IMR-90 (cell line): ENCODE measurements at regions not wholly inside any gene's neighbourhood (a gene's known extent, or its start where the extent isn't known, plus 50 kb on each side); places are given as distances from the start of the nearest gene placed in this dataset.

ENCODE experiments used
- ATAC-seq: fragments of 200-7000 bp; cut with Tn5 transposase; 2 replicates; pipeline ENCODE4 v1.9.1; 2020; ENCODE audit warnings: low read depth, mild to moderate bottlenecking, moderate library complexity
- BruUV-seq: library from RNA; stranded (reverse); fragments of 400-500 nt; replicated peaks from 2 replicates; lab custom pipeline; 2021; lab: Mats Ljungman, UMichigan
- CTCF ChIA-PET: fragments of 300-600 bp; formaldehyde crosslinking; extraction: SDS; loops from one replicate; lab custom pipeline; 2021; ENCODE audit warnings: antibody characterized with exemption; lab: Yijun Ruan, JAX
- POLR2A ChIA-PET: fragments of 300-600 bp; sonication (Branson Sonifier 250); formaldehyde crosslinking; loops from one replicate; lab custom pipeline; 2022; ENCODE audit warnings: antibody characterized with exemption; ENCODE audit not compliant: unreplicated experiment; lab: Charles Lee
- DNase-seq: peaks from one replicate; pipeline ENCODE4 v3.0.0; 2013
- H2AFZ ChIP-seq: replicated peaks from 2 replicates; pipeline ENCODE3; 2013; ENCODE audit warnings: low read length, mild to moderate bottlenecking; ENCODE audit not compliant: poor library complexity
- H2AK5ac ChIP-seq: 2 replicates; pipeline ENCODE4 v1.6.1; 2013; ENCODE audit warnings: low read depth, low read length, inconsistent platforms
- H2AK9ac ChIP-seq: replicated peaks from 2 replicates; pipeline ENCODE3; 2013; ENCODE audit warnings: mild to moderate bottlenecking, low read depth, low read length, moderate library complexity; ENCODE audit not compliant: poor library complexity
- H2BK120ac ChIP-seq: 2 replicates; pipeline ENCODE4 v1.6.1; 2013; ENCODE audit warnings: low read depth, low read length, inconsistent platforms
- H2BK15ac ChIP-seq: 3 replicates; pipeline ENCODE4 v1.6.1; 2013; ENCODE audit warnings: low read depth, low read length, inconsistent platforms
- H2BK20ac ChIP-seq: 2 replicates; pipeline ENCODE4 v1.6.1; 2013; ENCODE audit warnings: low read depth, mild to moderate bottlenecking, inconsistent platforms, low read length, moderate library complexity
- H2BK5ac ChIP-seq: 2 replicates; pipeline ENCODE4 v1.6.1; 2013; ENCODE audit warnings: mild to moderate bottlenecking, low read depth, low read length, inconsistent platforms; ENCODE audit not compliant: poor library complexity, severe bottlenecking
- H3K14ac ChIP-seq: replicated peaks from 2 replicates; pipeline ENCODE4 v1.6.1; 2013; ENCODE audit warnings: low read depth, low read length, inconsistent platforms
- H3K18ac ChIP-seq: 2 replicates; pipeline ENCODE4 v1.6.1; 2013; ENCODE audit warnings: low read depth, low read length, control low read depth
- H3K23ac ChIP-seq: 2 replicates; pipeline ENCODE4 v1.6.1; 2013; ENCODE audit warnings: low read depth, low read length, inconsistent platforms
- H3K27ac ChIP-seq: 2 replicates; pipeline ENCODE4 v1.5.1; 2013; ENCODE audit warnings: mild to moderate bottlenecking, control low read depth, low read length; ENCODE audit not compliant: insufficient read depth
- H3K27me3 ChIP-seq: 2 replicates; pipeline ENCODE4 v1.6.1; 2013; ENCODE audit warnings: low read length; ENCODE audit not compliant: control insufficient read depth, insufficient read depth
- H3K36me3 ChIP-seq: 2 replicates; pipeline ENCODE4 v1.6.1; 2013; ENCODE audit warnings: low read length, mixed read lengths; ENCODE audit not compliant: control insufficient read depth, insufficient read depth
- H3K4ac ChIP-seq: 2 replicates; pipeline ENCODE4 v1.6.1; 2013; ENCODE audit warnings: low read depth, low read length, inconsistent platforms
- H3K4me1 ChIP-seq: 2 replicates; pipeline ENCODE4 v1.6.1; 2013; ENCODE audit warnings: low read length, mixed read lengths; ENCODE audit not compliant: control insufficient read depth, insufficient read depth
- H3K4me2 ChIP-seq: 2 replicates; pipeline ENCODE4 v1.6.1; 2013; ENCODE audit warnings: low read depth, mild to moderate bottlenecking, control low read depth, low read length, moderate library complexity
- H3K4me3 ChIP-seq: 2 replicates; pipeline ENCODE4 v1.5.1; 2013; ENCODE audit warnings: low read depth, mild to moderate bottlenecking, control low read depth, low read length, moderate library complexity; ENCODE audit not compliant: insufficient read depth
- H3K56ac ChIP-seq: 2 replicates; pipeline ENCODE4 v1.6.1; 2013; ENCODE audit warnings: low read length, inconsistent platforms; ENCODE audit not compliant: insufficient read depth; ENCODE audit errors: extremely low read depth
- H3K79me1 ChIP-seq, 2 experiments: 2 replicates each; pipeline ENCODE4 v1.6.1; 2013; ENCODE audit warnings: low read length in 2 of 2, inconsistent platforms in 1 of 2, low read depth in 1 of 2
- H3K9ac ChIP-seq: 2 replicates; pipeline ENCODE4 v1.6.1; 2013; ENCODE audit warnings: low read depth, low read length, control low read depth
- H3K9me1 ChIP-seq: 2 replicates; pipeline ENCODE4 v1.6.1; 2013; ENCODE audit warnings: low read length, inconsistent platforms; ENCODE audit not compliant: insufficient read depth
- H3K9me3 ChIP-seq: 2 replicates; pipeline ENCODE4 v1.6.1; 2013; ENCODE audit warnings: low read length; ENCODE audit not compliant: control insufficient read depth, insufficient read depth
- H4K20me1 ChIP-seq: 2 replicates; pipeline ENCODE4 v1.6.1; 2013; ENCODE audit warnings: low read length, inconsistent platforms; ENCODE audit not compliant: insufficient read depth
- H4K5ac ChIP-seq: 2 replicates; pipeline ENCODE4 v1.6.1; 2013; ENCODE audit warnings: mild to moderate bottlenecking, low read depth, low read length, control low read depth
- H4K8ac ChIP-seq, 2 experiments: 2 replicates each; pipeline ENCODE4 v1.6.1; 2013; ENCODE audit warnings: low read depth in 2 of 2, low read length in 2 of 2, control low read depth in 1 of 2, inconsistent platforms in 1 of 2
- H4K91ac ChIP-seq: 2 replicates; pipeline ENCODE4 v1.6.1; 2013; ENCODE audit warnings: low read depth, low read length, inconsistent platforms; ENCODE audit not compliant: insufficient read depth
- BHLHE40 ChIP-seq: fragments of 150-350 bp; IDR thresholded peaks from 2 replicates; pipeline ENCODE4 v1.6.1; 2016; ENCODE audit warnings: mild to moderate bottlenecking, low read depth, low read length
- CEBPB ChIP-seq: IDR thresholded peaks from 2 replicates; pipeline ENCODE4 v1.6.1; 2012; ENCODE audit warnings: low read depth, low read length, improper control_type of control experiment
- CHD1 ChIP-seq: IDR thresholded peaks from 2 replicates; pipeline ENCODE4 v1.6.1; 2012; ENCODE audit warnings: low read depth, low read length, improper control_type of control experiment
- FOS ChIP-seq: fragments of 150-350 bp; IDR thresholded peaks from 2 replicates; pipeline ENCODE4 v1.6.1; 2016; ENCODE audit warnings: low read depth, low read length
- MAFK ChIP-seq: IDR thresholded peaks from 2 replicates; pipeline ENCODE4 v1.6.1; 2012; ENCODE audit warnings: low read depth, low read length, improper control_type of control experiment
- MAZ ChIP-seq: IDR thresholded peaks from 2 replicates; pipeline ENCODE4 v1.6.1; 2012; ENCODE audit warnings: low read depth, mild to moderate bottlenecking, low read length, improper control_type of control experiment, moderate library complexity, borderline replicate concordance
- MXI1 ChIP-seq: IDR thresholded peaks from 2 replicates; pipeline ENCODE4 v1.6.1; 2012; ENCODE audit warnings: low read depth, mild to moderate bottlenecking, low read length, moderate library complexity, borderline replicate concordance
- NFE2L2 ChIP-seq: fragments of 150-350 bp; IDR thresholded peaks from 2 replicates; pipeline ENCODE4 v1.6.1; 2016; ENCODE audit warnings: low read depth, mild to moderate bottlenecking, low read length
- POLR2A ChIP-seq: IDR thresholded peaks from 2 replicates; pipeline ENCODE4 v1.6.1; 2012; ENCODE audit warnings: mild to moderate bottlenecking, low read depth, low read length
- RAD21 ChIP-seq: IDR thresholded peaks from 2 replicates; pipeline ENCODE4 v1.6.1; 2012; ENCODE audit warnings: low read length, improper control_type of control experiment
- RCOR1 ChIP-seq: IDR thresholded peaks from 2 replicates; pipeline ENCODE4 v1.6.1; 2012; ENCODE audit warnings: mild to moderate bottlenecking, low read length, improper control_type of control experiment; ENCODE audit not compliant: insufficient replicate concordance
- RFX5 ChIP-seq: IDR thresholded peaks from 2 replicates; pipeline ENCODE4 v1.8.0; 2012; ENCODE audit warnings: low read depth, mild to moderate bottlenecking, low read length, moderate library complexity
- SMC3 ChIP-seq: fragments of 150-350 bp; IDR thresholded peaks from 2 replicates; pipeline ENCODE4 v1.6.1; 2016; ENCODE audit warnings: low read depth, mild to moderate bottlenecking, antibody characterized with exemption, low read length, moderate library complexity
- WGBS, 2 experiments: methylation state at CpG; one replicate each; pipeline versions ENCODE4 v1.1.5 to v1.1.7; 2013; ENCODE audit warnings: missing lambda C conversion rate in 2 of 2; ENCODE audit not compliant: insufficient read length in 1 of 2; ENCODE audit errors: extremely low coverage in 2 of 2; 5-methylcytosine and 5-hydroxymethylcytosine counted together
- dilution Hi-C: fragments of 300-500 bp; cut with HindIII; formaldehyde crosslinking; loops from one replicate; pipeline ENCODE4 v1.14.3; 2018; ENCODE audit warnings: low sequenced_read_pairs; ENCODE audit not compliant: unreplicated experiment
- in situ Hi-C: fragments of 300-500 bp; cut with MboI; formaldehyde crosslinking; loops from 3 replicates; pipeline ENCODE4 v1.14.3; 2019; ENCODE audit warnings: low sequenced_read_pairs, inconsistent platforms, mixed read lengths
- intact Hi-C: fragments of 100-400 bp; cut with micrococcal nuclease; formaldehyde crosslinking; loops from 2 replicates; pipeline ENCODE4 v1.10.0; 2022
- TF ChIP-seq, protein P1 (sequence below): fragments of 150-350 bp; IDR thresholded peaks from 2 replicates; pipeline ENCODE4 v1.6.1; 2016; ENCODE audit warnings: low read depth, mild to moderate bottlenecking, low read length, moderate library complexity, borderline replicate concordance
- TF ChIP-seq, protein P2 (sequence below): fragments of 150-350 bp; IDR thresholded peaks from 2 replicates; pipeline ENCODE4 v1.6.1; 2017; ENCODE audit warnings: mild to moderate bottlenecking, antibody characterized with exemption, low read length, low read depth
- TF ChIP-seq, protein P3 (sequence below): conservative IDR thresholded peaks from 2 replicates; pipeline ENCODE4 v1.5.1; 2012; ENCODE audit warnings: mild to moderate bottlenecking, low read depth, low read length, improper control_type of control experiment

DNA sequence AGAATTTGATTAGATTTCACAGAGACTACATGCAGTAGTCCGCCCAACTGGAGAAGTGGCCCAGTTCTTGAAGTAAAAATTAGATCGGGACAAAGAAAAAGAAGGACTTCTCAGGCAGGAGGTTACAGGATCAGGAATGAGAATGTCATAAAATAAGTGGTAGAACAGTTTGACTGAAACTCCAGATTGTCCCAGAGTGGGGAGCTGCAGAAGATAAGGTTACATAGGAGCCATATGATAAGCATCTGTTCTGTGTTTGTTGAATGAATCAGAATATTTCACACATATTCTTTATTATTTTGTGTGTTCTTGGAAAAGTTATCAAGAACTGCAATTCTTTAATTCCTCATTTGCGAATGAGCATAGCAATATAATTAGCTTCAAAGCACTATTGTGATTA is 210.6 kb downstream of the AASDHPPT start:
- H3K4me2 ChIP-seq, result no peak overlapping the region
- H3K79me1 ChIP-seq, result no peaks in the 10 kb centered on the region
- no peak overlapping the region for H3K18ac ChIP-seq
- dilution Hi-C loops (no loop called here), in situ Hi-C loops (no loop called here), intact Hi-C loops (no loop called here)
- H3K4ac ChIP-seq, result no peak overlapping the region
- H3K9me1 ChIP-seq, result no peaks in the 10 kb centered on the region
- H4K8ac ChIP-seq, result no peak overlapping the region
- H2AFZ ChIP-seq, result no peak overlapping the region
- H3K27me3 ChIP-seq, result no peaks in the 10 kb centered on the region
- H3K36me3 ChIP-seq, result no peaks in the 10 kb centered on the region
- H2BK20ac ChIP-seq, result no peak overlapping the region
- TF ChIP-seq, protein P1, sequence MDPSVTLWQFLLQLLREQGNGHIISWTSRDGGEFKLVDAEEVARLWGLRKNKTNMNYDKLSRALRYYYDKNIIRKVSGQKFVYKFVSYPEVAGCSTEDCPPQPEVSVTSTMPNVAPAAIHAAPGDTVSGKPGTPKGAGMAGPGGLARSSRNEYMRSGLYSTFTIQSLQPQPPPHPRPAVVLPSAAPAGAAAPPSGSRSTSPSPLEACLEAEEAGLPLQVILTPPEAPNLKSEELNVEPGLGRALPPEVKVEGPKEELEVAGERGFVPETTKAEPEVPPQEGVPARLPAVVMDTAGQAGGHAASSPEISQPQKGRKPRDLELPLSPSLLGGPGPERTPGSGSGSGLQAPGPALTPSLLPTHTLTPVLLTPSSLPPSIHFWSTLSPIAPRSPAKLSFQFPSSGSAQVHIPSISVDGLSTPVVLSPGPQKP, result no peak
- no peak for TF ChIP-seq RCOR1
- TF ChIP-seq MAZ, result no peak
- no peak for TF ChIP-seq BHLHE40
- TF ChIP-seq RFX5, result no peak
- no peak for TF ChIP-seq SMC3
- TF ChIP-seq MXI1, result no peak
- TF ChIP-seq FOS, result no peak
- TF ChIP-seq CEBPB, result no peak
- TF ChIP-seq RAD21, result no peak
- TF ChIP-seq CHD1, result no peak
- no peak for TF ChIP-seq NFE2L2
- no peak for TF ChIP-seq MAFK
- TF ChIP-seq, protein P2, sequence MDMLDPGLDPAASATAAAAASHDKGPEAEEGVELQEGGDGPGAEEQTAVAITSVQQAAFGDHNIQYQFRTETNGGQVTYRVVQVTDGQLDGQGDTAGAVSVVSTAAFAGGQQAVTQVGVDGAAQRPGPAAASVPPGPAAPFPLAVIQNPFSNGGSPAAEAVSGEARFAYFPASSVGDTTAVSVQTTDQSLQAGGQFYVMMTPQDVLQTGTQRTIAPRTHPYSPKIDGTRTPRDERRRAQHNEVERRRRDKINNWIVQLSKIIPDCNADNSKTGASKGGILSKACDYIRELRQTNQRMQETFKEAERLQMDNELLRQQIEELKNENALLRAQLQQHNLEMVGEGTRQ, result no peak
- TF ChIP-seq, protein P3, sequence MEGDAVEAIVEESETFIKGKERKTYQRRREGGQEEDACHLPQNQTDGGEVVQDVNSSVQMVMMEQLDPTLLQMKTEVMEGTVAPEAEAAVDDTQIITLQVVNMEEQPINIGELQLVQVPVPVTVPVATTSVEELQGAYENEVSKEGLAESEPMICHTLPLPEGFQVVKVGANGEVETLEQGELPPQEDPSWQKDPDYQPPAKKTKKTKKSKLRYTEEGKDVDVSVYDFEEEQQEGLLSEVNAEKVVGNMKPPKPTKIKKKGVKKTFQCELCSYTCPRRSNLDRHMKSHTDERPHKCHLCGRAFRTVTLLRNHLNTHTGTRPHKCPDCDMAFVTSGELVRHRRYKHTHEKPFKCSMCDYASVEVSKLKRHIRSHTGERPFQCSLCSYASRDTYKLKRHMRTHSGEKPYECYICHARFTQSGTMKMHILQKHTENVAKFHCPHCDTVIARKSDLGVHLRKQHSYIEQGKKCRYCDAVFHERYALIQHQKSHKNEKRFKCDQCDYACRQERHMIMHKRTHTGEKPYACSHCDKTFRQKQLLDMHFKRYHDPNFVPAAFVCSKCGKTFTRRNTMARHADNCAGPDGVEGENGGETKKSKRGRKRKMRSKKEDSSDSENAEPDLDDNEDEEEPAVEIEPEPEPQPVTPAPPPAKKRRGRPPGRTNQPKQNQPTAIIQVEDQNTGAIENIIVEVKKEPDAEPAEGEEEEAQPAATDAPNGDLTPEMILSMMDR, result no peak
- no peak for TF ChIP-seq POLR2A
- H3K4me1 ChIP-seq, result no peaks in the 10 kb centered on the region
- H4K91ac ChIP-seq, result no peak overlapping the region
- H2BK120ac ChIP-seq, result no peak overlapping the region
- 100% methylated on average over 1 of the region's 3 CpGs; no CpG with 5 or more reads in 1 of the 2 experiments for WGBS, 2 experiments
- H3K4me3 ChIP-seq, result no peak overlapping the region
- no peak overlapping the region for H2BK15ac ChIP-seq
- no peak overlapping the region for H3K27ac ChIP-seq
- POLR2A ChIA-PET, result no interaction called here
- H4K5ac ChIP-seq, result no peak overlapping the region
- H2BK5ac ChIP-seq, result no peak overlapping the region
- H2AK9ac ChIP-seq, result no peak overlapping the region
- H4K20me1 ChIP-seq, result no peaks in the 10 kb centered on the region
- no peak overlapping the region for H3K23ac ChIP-seq
- CTCF ChIA-PET, result interaction anchor here (0.9 kb wide), 1 partner anchor 19 kb away, joined by 3 read pairs; no protein-coding TSS in a partner anchor
- no peaks in the 10 kb centered on the region for H3K9me3 ChIP-seq
- H3K9ac ChIP-seq, result no peak overlapping the region
- H3K56ac ChIP-seq, result no peak overlapping the region
- H2AK5ac ChIP-seq, result no peak overlapping the region
- no peak for DNase-seq
- no peak for ATAC-seq
- no TSS peak for BruUV-seq
- H3K14ac ChIP-seq, result no peak overlapping the region
